Activated naive CD4-positive, alpha-beta T cell treated with anti-CD3 and anti-CD28 coated beads, Interleukin-2, amount 10 ng/mL, durations not matched to agents 7 days and 5 days (primary cell): ENCODE measurements at regions not wholly inside any gene's neighbourhood (a gene's known extent, or its start where the extent isn't known, plus 50 kb on each side); places are given as distances from the start of the nearest gene placed in this dataset.
"Not testable (repeated sequence)": the region's sequence is repeated elsewhere in the genome, so short reads cannot be mapped to it uniquely, and the experiment has no call there.

Experiments
- CTCF ChIA-PET: fragments of 350-600 bp; sonication (Branson Sonifier 250); formaldehyde crosslinking; loops from one replicate; lab custom pipeline; 2021; ENCODE audit warnings: antibody characterized with exemption; lab: Charles Lee
- DNase-seq: peaks from one replicate; pipeline ENCODE4 v3.0.0-alpha.2; 2020
- H3K27ac Mint-ChIP-seq: one replicate; pipeline ENCODE4 v1.8.0; 2021; ENCODE audit warnings: mild to moderate bottlenecking, moderate library complexity, mixed read lengths
- H3K27me3 Mint-ChIP-seq: one replicate; pipeline ENCODE4 v1.8.0; 2021; ENCODE audit warnings: mild to moderate bottlenecking, mixed read lengths
- H3K36me3 Mint-ChIP-seq: one replicate; pipeline ENCODE4 v1.8.0; 2021; ENCODE audit warnings: mixed read lengths
- H3K4me1 Mint-ChIP-seq: one replicate; pipeline ENCODE4 v1.8.0; 2021; ENCODE audit warnings: mixed read lengths
- H3K4me3 Mint-ChIP-seq: one replicate; pipeline ENCODE4 v1.8.0; 2021; ENCODE audit warnings: mild to moderate bottlenecking, moderate library complexity, mixed read lengths
- H3K9me3 Mint-ChIP-seq: one replicate; pipeline ENCODE4 v1.8.0; 2021; ENCODE audit warnings: mixed read lengths

DNA sequence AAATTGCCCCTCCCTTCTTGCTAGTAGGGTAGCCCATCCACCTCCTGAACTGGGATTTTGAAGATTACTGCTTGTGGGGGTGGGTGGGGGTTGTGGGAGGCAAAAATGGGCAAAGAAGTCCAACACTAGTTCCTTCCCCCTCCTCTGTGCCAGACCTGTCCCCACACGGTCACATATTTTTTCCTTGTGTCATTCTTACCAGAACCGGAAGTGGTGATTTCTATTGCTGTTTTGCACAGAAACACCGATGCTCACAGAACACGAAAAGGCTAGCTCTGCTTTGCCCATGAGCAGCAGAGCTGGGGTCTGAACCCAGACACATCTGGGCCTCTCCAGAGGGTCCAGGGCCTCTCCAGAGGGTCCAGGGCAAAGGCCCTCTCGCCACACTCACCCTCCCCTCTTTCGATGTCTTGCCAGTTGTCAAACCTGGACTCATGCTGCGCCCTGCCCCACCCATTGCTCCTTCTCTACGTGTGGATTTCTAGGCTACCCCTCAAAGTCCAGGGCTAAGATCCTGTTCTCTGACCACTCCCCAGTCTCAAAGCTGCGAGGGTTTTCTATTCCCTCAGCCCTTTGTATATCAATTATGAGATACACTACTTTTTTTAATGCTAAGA is 264.4 kb upstream of the MSX2 start:
- Mint-ChIP-seq H3K36me3 (no peaks in the 10 kb centered on the region), H3K4me3 (no peak overlapping the region), H3K9me3 (no peaks in the 10 kb centered on the region), H3K27ac (no peak overlapping the region), H3K27me3 (peaks cover 6% of the 10 kb centered on the region), H3K4me1 (peaks cover 16% of the 10 kb centered on the region)
- no peak for DNase-seq
- CTCF ChIA-PET, result no interaction called here

DNA sequence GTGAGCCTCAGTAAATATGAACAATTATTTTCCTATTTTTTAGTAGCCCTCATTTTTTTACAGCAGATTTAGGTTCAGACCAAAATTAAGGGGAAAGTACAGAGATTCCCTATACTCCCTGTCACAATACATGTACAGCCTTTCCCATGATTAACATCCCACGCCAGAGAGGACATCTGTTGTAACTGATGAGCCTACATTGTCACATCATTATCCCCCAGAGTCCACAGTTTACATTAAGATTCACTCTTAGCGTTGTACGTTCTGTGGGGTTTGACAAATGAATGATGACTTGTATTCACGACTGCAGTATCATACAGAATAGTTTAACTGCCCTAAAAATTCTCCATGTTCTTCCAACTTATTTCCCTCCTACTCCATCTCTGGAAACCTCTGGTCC is 262.3 kb upstream of the MSX2 start:
- Mint-ChIP-seq H3K9me3 (no peaks in the 10 kb centered on the region), H3K27ac (no peak overlapping the region), H3K4me3 (no peak overlapping the region), H3K4me1 (peaks cover 8% of the 10 kb centered on the region), H3K36me3 (no peaks in the 10 kb centered on the region), H3K27me3 (peaks cover 6% of the 10 kb centered on the region)
- CTCF ChIA-PET, result no interaction called here
- DNase-seq, result no peak

DNA sequence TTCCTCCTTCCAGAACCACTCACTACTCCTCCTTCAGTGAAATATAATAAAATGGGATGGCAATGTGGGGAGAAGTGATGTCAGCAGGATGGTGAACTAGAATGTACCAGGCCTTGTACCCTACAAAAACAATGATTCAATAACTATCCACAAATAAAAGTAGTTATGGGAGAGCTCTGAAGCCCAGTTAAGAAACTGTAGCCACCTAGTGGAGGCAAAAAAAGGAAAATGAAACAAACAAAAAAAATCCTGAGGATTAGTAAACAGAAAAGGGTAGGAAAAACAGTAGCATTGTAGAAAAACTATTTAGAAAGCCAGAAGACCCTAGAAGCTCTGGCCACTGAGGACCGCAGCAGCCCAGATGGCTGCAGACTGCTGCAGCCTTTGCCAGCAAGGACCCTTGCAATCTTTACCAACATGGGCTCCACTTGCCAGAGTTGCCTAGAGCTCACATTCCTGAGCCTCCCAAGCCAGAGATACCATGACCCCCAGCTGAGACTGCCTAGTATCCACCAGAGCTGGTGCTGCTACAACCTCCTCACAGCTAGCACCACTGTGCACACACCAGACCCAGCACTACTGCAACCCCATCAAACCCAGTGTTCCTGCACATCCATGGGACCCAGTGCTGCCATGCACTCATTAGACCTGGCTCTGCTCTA is 259.7 kb upstream of the MSX2 start:
- Mint-ChIP-seq H3K27ac (no peak overlapping the region), H3K4me3 (no peak overlapping the region), H3K9me3 (no peaks in the 10 kb centered on the region), H3K4me1 (peaks cover 8% of the 10 kb centered on the region), H3K27me3 (peaks cover 6% of the 10 kb centered on the region), H3K36me3 (no peaks in the 10 kb centered on the region)
- no peak for DNase-seq
- CTCF ChIA-PET, result interaction anchor here (0.6 to 0.7 kb wide), 2 partner anchors 43 to 504 kb away, joined by 3 read pairs; no protein-coding TSS in a partner anchor

DNA sequence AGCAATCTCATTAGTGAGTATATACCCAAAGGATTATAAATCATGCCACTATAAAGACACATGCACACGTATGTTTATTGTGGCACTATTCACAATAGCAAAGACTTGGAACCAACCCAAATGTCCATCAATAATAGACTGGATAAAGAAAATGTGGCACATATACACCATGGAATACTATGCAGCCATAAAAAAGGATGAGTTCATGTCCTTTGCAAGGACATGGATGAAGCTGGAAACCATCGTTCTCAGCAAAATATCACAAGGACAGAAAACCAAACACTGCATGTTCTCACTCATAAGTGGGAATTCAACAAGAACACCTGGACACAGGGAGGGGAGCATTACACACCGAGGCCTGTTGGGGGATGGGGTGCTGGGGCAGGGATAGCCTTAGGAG is 252.9 kb upstream of the MSX2 start:
- H3K4me1 Mint-ChIP-seq, CTCF ChIA-PET, H3K27me3 Mint-ChIP-seq, H3K27ac Mint-ChIP-seq, H3K36me3 Mint-ChIP-seq, DNase-seq, H3K4me3 Mint-ChIP-seq, H3K9me3 Mint-ChIP-seq: not testable (repeated sequence)

DNA sequence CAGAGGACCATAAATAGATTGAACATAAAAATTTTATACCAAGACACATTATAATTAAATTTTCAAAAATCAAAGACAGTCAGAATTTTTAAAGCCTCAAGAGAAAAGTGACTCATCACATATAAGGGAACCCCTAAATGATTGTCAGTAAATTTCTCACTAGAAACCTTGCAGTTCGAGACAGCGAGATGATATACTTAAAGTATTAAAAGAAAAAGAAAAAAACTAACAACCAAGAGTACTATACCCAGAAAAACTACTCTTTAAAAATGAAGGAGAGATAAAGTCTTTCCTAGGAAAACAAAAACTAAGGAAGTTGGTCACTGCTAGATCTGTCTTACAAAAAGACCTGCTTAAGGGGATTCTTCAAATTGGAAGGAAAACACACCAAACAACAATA is 251.4 kb upstream of the MSX2 start:
- H3K36me3 Mint-ChIP-seq, result no peaks in the 10 kb centered on the region
- DNase-seq, result no peak
- H3K27ac Mint-ChIP-seq, result no peak overlapping the region
- CTCF ChIA-PET, result no interaction called here
- peaks cover 8% of the 10 kb centered on the region for H3K9me3 Mint-ChIP-seq
- no peaks in the 10 kb centered on the region for H3K27me3 Mint-ChIP-seq
- H3K4me3 Mint-ChIP-seq, result no peak overlapping the region
- no peaks in the 10 kb centered on the region for H3K4me1 Mint-ChIP-seq

DNA sequence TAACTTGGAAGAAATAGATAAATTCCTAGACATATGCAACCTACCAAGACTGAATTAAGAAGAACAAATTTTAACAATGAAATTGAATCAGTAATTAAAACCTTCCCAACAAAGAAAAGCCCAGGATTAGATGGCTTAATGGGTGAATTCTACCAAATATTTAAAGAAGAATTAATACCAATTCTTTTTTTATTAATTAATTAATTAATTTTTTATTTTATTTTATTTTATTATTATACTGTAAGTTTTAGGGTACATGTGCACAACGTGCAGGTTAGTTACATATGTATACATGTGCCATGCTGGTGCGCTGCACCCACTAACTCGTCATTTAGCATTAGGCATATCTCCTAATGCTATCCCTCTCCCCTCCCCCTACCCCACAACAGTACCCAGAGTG is 248.4 kb upstream of the MSX2 start:
- H3K4me3 Mint-ChIP-seq, CTCF ChIA-PET, H3K27ac Mint-ChIP-seq, H3K4me1 Mint-ChIP-seq, H3K9me3 Mint-ChIP-seq, H3K36me3 Mint-ChIP-seq, H3K27me3 Mint-ChIP-seq, DNase-seq: not testable (repeated sequence)

DNA sequence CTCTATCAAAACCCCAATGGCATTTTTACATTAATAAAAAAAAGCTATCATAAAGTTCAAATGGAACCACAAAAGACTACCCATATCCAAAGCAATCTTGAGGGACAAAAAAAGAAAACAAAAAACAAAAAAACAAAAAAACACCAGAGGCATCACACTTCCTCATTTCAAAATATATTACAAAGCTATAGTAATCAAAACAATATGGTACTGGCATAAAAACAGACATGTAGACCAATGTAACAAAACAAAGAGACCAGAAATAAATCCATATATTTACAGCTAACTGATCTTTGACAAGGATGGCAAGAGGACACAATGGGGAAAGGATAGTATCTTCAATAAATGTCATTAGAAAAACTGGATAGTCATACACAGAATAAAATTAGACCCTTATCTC is 245.1 kb upstream of the MSX2 start:
- no peak overlapping the region for H3K4me3 Mint-ChIP-seq
- no peaks in the 10 kb centered on the region for H3K4me1 Mint-ChIP-seq
- no peaks in the 10 kb centered on the region for H3K27me3 Mint-ChIP-seq
- CTCF ChIA-PET, result no interaction called here
- H3K9me3 Mint-ChIP-seq, result peaks cover 2% of the 10 kb centered on the region
- no peak for DNase-seq
- no peak overlapping the region for H3K27ac Mint-ChIP-seq
- H3K36me3 Mint-ChIP-seq, result no peaks in the 10 kb centered on the region

DNA sequence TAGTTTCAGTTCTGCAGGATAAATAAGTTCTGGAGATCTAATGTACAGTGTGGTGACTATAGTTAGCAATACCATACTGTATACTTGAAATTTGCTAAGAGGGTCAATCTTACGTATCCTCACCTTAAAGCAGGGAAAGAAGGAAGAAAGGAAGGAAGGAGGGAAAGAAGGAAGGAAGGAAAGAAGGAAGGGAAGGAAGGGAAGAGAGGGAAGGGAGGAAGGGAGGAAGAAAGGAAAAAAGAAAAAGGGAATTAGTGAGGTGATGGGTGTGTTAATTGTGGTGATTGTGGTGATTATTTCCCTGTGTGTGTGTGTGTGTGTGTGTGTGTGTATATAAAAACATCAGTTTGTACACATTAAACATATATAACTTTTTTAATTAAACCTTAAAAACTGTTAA is 242.6 kb upstream of the MSX2 start:
- Mint-ChIP-seq H3K27me3 (peaks cover 1% of the 10 kb centered on the region), H3K4me1 (no peaks in the 10 kb centered on the region), H3K4me3 (no peak overlapping the region), H3K27ac (no peak overlapping the region), H3K9me3 (no peaks in the 10 kb centered on the region), H3K36me3 (no peaks in the 10 kb centered on the region)
- CTCF ChIA-PET, result no interaction called here
- no peak for DNase-seq

GRCh38 chr5:174482607-174483024 is 241.8 kb upstream of the MSX2 start:
- H3K4me1 Mint-ChIP-seq, result no peaks in the 10 kb centered on the region
- H3K36me3 Mint-ChIP-seq, result no peaks in the 10 kb centered on the region
- peaks cover 1% of the 10 kb centered on the region for H3K9me3 Mint-ChIP-seq
- peaks cover 3% of the 10 kb centered on the region for H3K27me3 Mint-ChIP-seq
- DNase-seq, result no peak
- H3K4me3 Mint-ChIP-seq, result no peak overlapping the region
- CTCF ChIA-PET, result no interaction called here
- H3K27ac Mint-ChIP-seq, result no peak overlapping the region

- H3K4me1 Mint-ChIP-seq, result no peaks in the 10 kb centered on the region
- peaks cover 2% of the 10 kb centered on the region for H3K9me3 Mint-ChIP-seq
- peaks cover 3% of the 10 kb centered on the region for H3K27me3 Mint-ChIP-seq
- CTCF ChIA-PET, result no interaction called here
- H3K4me3 Mint-ChIP-seq, result no peak overlapping the region
- DNase-seq, result no peak
- H3K36me3 Mint-ChIP-seq, result no peaks in the 10 kb centered on the region
- H3K27ac Mint-ChIP-seq, result no peak overlapping the region
Measured at GRCh38 chr5:174483411-174483810, 241.0 kb upstream of the MSX2 start.

- Mint-ChIP-seq H3K4me1 (no peaks in the 10 kb centered on the region), H3K27ac (no peak overlapping the region), H3K27me3 (peaks cover 3% of the 10 kb centered on the region), H3K36me3 (no peaks in the 10 kb centered on the region), H3K9me3 (peaks cover 2% of the 10 kb centered on the region), H3K4me3 (no peak overlapping the region)
- no peak for DNase-seq
- CTCF ChIA-PET, result no interaction called here
Measured at GRCh38 chr5:174489215-174489614, 235.2 kb upstream of the MSX2 start.

DNA sequence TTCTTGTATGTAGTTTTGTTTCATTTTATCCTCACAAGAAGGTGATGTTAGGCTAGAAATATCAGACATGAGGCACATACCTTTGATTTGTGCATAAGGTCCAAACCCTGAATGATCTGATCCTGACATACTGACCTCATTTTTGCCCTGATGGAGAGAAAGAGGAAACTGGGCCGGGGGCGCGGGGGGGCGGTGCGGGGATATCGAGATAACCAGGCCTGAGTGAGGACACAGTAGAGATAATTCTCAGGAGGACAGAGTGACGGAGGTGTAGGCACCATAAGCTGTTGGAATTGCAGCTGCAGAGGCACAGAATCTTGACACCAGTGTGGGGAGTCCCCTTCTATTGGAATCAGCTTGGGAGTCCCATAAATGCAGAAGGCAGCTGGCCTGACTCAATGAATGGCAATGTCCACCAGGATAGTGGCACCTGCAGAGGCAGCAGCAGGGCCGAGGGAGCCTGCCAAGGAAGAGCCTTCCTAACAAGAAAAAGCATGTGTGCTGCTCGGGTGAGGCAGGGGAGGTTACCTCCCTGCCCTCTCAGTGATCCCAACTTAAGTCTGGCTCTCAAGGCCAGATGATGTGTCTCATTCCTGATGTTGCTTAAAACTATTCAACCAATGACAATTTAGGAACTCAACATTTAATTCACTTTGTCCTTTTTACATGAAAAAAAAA is 234.3 kb upstream of the MSX2 start:
- no peaks in the 10 kb centered on the region for H3K4me1 Mint-ChIP-seq
- no peak overlapping the region for H3K27ac Mint-ChIP-seq
- CTCF ChIA-PET, result no interaction called here

GRCh38 chr5:174490728-174491127 is 233.7 kb upstream of the MSX2 start:
- no peak overlapping the region for H3K4me3 Mint-ChIP-seq
- no peak overlapping the region for H3K27ac Mint-ChIP-seq
- no peaks in the 10 kb centered on the region for H3K4me1 Mint-ChIP-seq
- peaks cover 3% of the 10 kb centered on the region for H3K27me3 Mint-ChIP-seq
- CTCF ChIA-PET, result no interaction called here
- H3K36me3 Mint-ChIP-seq, result no peaks in the 10 kb centered on the region
- peaks cover 2% of the 10 kb centered on the region for H3K9me3 Mint-ChIP-seq
- no peak for DNase-seq

More for the DNA sequence above, 234.3 kb upstream of the MSX2 start:
- no peaks in the 10 kb centered on the region for H3K36me3 Mint-ChIP-seq
- H3K4me3 Mint-ChIP-seq, result no peak overlapping the region
- H3K27me3 Mint-ChIP-seq, result peaks cover 3% of the 10 kb centered on the region
- H3K9me3 Mint-ChIP-seq, result peaks cover 2% of the 10 kb centered on the region
- DNase-seq, result no peak

DNA sequence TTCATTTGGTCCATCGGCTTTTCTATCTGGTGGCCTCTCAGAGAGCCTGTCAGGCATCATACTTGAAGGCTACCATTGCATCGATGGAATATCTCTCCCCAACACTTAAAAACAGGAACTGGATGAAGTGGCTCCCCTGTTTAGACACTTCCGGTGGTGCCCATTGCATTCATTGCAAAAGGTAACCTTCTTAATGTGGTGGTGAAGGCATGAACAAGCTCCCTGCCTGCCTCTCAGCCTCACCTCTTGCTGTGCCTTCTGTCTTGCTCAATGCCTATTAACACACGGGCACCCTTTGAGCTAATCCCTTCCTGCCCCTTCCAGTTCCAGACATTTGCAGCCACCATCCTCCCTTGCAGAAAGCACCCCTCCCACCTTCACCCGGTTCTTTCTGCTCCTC is 233.1 kb upstream of the MSX2 start:
- no peaks in the 10 kb centered on the region for H3K36me3 Mint-ChIP-seq
- no peak overlapping the region for H3K27ac Mint-ChIP-seq
- H3K9me3 Mint-ChIP-seq, result peaks cover 2% of the 10 kb centered on the region
- H3K4me3 Mint-ChIP-seq, result no peak overlapping the region
- H3K4me1 Mint-ChIP-seq, result no peaks in the 10 kb centered on the region
- DNase-seq, result no peak
- peaks cover 3% of the 10 kb centered on the region for H3K27me3 Mint-ChIP-seq
- CTCF ChIA-PET, result no interaction called here

DNA sequence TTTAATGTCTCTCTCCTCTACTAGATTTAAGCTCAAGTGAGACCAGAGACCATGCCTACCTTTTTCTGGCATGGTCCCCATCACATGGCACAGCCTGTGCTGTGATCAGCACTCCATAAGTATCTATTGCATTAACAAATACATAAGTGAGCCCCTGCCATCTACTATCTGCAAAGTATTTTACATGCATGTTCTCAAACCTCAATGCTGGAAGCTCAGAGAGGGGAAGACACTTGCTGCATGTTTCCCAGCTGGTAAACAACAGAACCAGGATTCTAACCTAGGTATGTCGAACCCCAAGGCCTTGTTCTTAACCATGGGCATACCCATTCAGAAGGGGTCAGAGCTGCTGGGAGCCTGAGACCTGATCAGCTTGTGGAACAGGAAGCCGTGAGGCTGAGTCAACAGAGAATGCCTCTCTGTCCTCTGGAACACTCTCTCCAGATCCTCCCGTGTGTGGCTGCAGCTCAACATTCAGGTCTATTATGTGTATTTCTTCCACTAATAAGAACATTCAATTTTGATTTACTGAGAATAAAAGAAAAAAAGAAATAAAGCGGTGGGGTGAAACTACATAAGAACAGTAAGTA is 232.5 kb upstream of the MSX2 start:
- Mint-ChIP-seq H3K27ac (no peak overlapping the region), H3K27me3 (peaks cover 1% of the 10 kb centered on the region), H3K4me1 (no peaks in the 10 kb centered on the region), H3K4me3 (no peak overlapping the region), H3K9me3 (peaks cover 2% of the 10 kb centered on the region), H3K36me3 (no peaks in the 10 kb centered on the region)
- CTCF ChIA-PET, result no interaction called here
- DNase-seq, result no peak
